HFF-Myc (cell line): ENCODE measurements at regions not wholly inside any gene's neighbourhood (a gene's known extent, or its start where the extent isn't known, plus 50 kb on each side); places are given as distances from the start of the nearest gene placed in this dataset.
"Not testable (repeated sequence)": the region's sequence is repeated elsewhere in the genome, so short reads cannot be mapped to it uniquely, and the experiment has no call there.

Experiments
- DNase-seq: peaks from one replicate; pipeline ENCODE4 v3.0.0-alpha.2; 2011; ENCODE audit warnings: low read depth; ENCODE audit errors: extremely low read depth
- H3K4me3 ChIP-seq: replicated peaks from 2 replicates; pipeline ENCODE4 v1.5.1; 2011; ENCODE audit warnings: low read depth, mild to moderate bottlenecking, control low read depth, low read length
- TF ChIP-seq, protein P1 (sequence below): IDR thresholded peaks from 2 replicates; pipeline ENCODE4 v1.5.1; 2012; ENCODE audit warnings: mild to moderate bottlenecking, low read depth, low read length, control low read depth; ENCODE audit errors: missing control alignments

DNA sequence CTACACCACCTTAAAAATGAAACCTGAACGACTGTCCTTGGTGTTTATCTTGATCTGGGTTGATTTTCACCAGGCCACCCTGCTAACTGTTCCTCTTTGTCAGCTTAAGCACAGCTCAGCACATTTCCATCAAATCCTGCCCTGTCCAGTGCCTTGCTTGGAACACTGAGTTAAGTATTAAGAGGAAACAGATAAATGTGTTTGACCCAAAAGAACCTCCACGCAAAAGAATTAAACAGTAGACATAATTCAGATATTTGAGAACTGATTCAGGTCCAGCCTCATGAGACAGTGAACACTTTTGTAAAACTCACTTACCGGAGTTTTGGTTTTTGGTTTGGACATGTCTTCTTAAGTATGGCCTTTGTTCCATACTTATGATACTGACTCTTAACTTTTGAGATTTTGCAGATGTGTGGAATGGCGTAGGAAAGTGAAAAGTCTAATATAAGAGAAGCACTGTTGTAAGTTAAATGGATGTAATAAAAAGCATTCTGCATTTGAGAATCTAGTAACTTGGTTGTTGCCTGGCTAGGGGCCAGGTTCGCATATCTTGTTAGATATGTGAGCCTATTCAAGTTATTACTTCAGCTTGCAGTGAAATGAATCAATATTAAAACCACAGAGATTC, 88.9 kb upstream of the SERPINE2 start:
- H3K4me3 ChIP-seq: no peak overlapping the region
- DNase-seq: no peak
- TF ChIP-seq, protein P1, sequence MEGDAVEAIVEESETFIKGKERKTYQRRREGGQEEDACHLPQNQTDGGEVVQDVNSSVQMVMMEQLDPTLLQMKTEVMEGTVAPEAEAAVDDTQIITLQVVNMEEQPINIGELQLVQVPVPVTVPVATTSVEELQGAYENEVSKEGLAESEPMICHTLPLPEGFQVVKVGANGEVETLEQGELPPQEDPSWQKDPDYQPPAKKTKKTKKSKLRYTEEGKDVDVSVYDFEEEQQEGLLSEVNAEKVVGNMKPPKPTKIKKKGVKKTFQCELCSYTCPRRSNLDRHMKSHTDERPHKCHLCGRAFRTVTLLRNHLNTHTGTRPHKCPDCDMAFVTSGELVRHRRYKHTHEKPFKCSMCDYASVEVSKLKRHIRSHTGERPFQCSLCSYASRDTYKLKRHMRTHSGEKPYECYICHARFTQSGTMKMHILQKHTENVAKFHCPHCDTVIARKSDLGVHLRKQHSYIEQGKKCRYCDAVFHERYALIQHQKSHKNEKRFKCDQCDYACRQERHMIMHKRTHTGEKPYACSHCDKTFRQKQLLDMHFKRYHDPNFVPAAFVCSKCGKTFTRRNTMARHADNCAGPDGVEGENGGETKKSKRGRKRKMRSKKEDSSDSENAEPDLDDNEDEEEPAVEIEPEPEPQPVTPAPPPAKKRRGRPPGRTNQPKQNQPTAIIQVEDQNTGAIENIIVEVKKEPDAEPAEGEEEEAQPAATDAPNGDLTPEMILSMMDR: no peak

GRCh38 chr2:224126440-224126839, 87.4 kb upstream of the SERPINE2 start:
- DNase-seq: no peak
- TF ChIP-seq, protein P1: no peak
- no peak overlapping the region for H3K4me3 ChIP-seq

DNA sequence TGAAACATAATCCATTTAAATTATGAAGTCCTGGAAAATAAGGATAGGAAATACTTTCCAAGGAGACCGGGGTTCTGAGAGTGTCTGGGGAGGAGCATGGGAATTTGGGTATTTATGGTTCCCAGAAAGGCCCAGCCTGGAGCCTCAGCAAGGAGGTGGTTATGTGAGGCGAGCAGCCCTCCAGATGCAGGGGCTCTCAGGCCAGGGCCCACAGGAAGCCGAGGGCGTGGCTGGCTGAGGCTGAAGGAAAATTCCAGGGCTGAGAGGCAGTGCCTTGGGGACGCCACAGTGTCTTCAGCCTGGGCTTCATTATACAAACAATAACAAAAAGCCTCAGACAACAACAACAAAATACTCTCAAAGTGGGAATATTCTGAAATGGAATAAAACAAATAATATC, 86.9 kb upstream of the SERPINE2 start:
- H3K4me3 ChIP-seq: no peak overlapping the region
- TF ChIP-seq, protein P1: no peak
- DNase-seq: no peak

- no peak overlapping the region for H3K4me3 ChIP-seq
- TF ChIP-seq, protein P1: no peak
- no peak for DNase-seq
Measured at GRCh38 chr2:224122542-224122941, 83.5 kb upstream of the SERPINE2 start.

GRCh38 chr2:224121406-224122067, 82.5 kb upstream of the SERPINE2 start:
- TF ChIP-seq, protein P1: no peak
- DNase-seq: no peak
- no peak overlapping the region for H3K4me3 ChIP-seq

- H3K4me3 ChIP-seq: no peak overlapping the region
- DNase-seq: no peak
- TF ChIP-seq, protein P1: no peak
Measured at GRCh38 chr2:224120986-224121385, 81.9 kb upstream of the SERPINE2 start.

DNA sequence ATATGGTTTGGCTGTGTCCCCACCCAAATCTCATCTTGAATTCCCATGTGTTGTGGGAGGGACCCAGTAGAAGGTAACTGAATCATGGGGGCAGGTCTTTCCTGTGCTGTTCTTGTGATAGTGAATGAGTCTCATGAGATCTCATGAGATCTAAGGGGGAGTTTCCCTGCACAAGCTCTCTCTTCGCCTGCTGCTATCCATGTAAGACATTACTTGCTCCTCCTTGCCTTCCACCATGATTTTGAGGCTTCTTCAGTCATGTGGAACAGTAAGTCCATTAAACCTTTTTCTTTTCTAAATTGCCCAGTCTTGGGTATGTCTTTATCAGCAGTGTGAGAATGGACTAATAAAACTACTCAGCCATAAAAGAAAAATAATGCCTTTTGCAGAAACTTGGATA, 80.8 kb upstream of the SERPINE2 start:
- H3K4me3 ChIP-seq, DNase-seq: not testable (repeated sequence)
